ENCODE measurements at regions not wholly inside any gene's neighbourhood (a gene's known extent, or its start where the extent isn't known, plus 50 kb on each side); places are given as distances from the start of the nearest gene placed in this dataset.

DNA sequence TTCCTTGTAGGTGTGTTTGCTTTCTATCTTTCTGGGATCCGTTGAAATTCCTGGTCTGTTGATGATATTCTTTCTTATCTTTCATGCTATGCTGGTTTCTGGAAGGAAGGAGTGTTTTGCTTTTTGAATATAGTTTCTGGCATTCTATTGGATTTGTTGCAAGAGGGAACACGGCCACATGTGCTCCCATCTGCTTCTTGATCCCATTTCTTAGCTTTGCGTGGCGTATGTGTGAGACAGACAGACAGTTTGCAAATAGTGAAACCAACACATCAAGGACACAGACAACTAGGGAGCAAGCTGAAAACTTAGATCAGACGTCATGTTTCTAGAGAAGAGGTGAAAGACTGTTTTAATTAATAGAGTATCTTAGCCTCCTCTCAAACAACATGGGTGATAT is 261.9 kb upstream of the PUDP start:
- TF ChIP-seq, protein P1, sequence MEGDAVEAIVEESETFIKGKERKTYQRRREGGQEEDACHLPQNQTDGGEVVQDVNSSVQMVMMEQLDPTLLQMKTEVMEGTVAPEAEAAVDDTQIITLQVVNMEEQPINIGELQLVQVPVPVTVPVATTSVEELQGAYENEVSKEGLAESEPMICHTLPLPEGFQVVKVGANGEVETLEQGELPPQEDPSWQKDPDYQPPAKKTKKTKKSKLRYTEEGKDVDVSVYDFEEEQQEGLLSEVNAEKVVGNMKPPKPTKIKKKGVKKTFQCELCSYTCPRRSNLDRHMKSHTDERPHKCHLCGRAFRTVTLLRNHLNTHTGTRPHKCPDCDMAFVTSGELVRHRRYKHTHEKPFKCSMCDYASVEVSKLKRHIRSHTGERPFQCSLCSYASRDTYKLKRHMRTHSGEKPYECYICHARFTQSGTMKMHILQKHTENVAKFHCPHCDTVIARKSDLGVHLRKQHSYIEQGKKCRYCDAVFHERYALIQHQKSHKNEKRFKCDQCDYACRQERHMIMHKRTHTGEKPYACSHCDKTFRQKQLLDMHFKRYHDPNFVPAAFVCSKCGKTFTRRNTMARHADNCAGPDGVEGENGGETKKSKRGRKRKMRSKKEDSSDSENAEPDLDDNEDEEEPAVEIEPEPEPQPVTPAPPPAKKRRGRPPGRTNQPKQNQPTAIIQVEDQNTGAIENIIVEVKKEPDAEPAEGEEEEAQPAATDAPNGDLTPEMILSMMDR (IDR thresholded peaks at IDR 0.05), result no peak
- TF ChIP-seq POLR2A (IDR thresholded peaks at IDR 0.05), result no peak
